GM13976 (cell line): ENCODE measurements at regions not wholly inside any gene's neighbourhood (a gene's known extent, or its start where the extent isn't known, plus 50 kb on each side); places are given as distances from the start of the nearest gene placed in this dataset.

Experiments
- DNase-seq: peaks from one replicate; pipeline ENCODE4 v3.0.0; 2012; ENCODE audit warnings: low spot score
- in situ Hi-C: fragments of 300-500 bp; cut with MboI; formaldehyde crosslinking; loops from one replicate; pipeline ENCODE4 v1.12.0; 2022; ENCODE audit warnings: low sequenced_read_pairs, mixed read lengths, inconsistent platforms; ENCODE audit not compliant: unreplicated experiment
- TF ChIP-seq, protein P1 (sequence below): IDR thresholded peaks from 2 replicates; pipeline ENCODE4 v1.5.1; 2012; ENCODE audit warnings: borderline replicate concordance, mild to moderate bottlenecking; ENCODE audit not compliant: insufficient read depth; ENCODE audit errors: extremely low read depth, missing control alignments, control extremely low read depth

DNA sequence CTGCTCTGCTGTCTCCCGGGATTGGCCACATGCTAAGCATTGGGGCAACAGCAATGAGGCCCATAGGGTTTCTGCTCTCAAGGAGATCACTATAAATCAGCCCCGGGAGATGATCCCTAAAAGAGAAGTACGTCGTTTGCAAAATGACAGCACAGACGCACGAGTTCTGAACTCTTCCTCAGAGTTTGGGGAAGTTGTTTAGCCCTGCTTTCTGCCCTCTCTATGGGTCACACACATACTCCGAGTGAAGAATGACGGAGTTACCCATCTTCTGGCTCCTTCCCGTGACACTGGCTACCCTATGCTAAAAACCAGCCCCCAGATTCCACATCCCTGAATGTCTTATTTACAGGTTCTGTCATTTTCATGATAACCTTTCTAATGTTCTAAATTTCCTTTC is 258.0 kb upstream of the PLEKHG7 start:
- no peak for DNase-seq
- in situ Hi-C loops, result no loop called here
- TF ChIP-seq, protein P1, sequence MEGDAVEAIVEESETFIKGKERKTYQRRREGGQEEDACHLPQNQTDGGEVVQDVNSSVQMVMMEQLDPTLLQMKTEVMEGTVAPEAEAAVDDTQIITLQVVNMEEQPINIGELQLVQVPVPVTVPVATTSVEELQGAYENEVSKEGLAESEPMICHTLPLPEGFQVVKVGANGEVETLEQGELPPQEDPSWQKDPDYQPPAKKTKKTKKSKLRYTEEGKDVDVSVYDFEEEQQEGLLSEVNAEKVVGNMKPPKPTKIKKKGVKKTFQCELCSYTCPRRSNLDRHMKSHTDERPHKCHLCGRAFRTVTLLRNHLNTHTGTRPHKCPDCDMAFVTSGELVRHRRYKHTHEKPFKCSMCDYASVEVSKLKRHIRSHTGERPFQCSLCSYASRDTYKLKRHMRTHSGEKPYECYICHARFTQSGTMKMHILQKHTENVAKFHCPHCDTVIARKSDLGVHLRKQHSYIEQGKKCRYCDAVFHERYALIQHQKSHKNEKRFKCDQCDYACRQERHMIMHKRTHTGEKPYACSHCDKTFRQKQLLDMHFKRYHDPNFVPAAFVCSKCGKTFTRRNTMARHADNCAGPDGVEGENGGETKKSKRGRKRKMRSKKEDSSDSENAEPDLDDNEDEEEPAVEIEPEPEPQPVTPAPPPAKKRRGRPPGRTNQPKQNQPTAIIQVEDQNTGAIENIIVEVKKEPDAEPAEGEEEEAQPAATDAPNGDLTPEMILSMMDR, result no peak

DNA sequence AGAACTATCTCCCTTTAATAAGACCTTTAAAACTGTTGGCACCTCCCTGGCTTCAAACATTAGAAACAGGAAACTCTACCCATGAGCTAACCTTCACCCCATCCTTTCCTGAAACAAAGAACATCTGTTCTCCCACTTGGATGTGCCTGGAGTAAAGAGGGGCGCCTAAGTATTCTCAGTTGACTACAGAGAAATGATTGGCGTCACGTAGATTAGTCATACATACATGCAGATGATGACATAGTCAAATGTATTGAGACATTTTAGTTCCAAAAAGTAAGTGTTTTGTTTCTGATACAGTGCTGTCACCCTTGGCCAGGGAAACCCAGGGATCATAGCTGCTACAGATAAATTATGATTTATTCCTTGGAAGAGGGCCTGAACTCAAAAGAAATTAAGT is 260.0 kb upstream of the PLEKHG7 start:
- in situ Hi-C loops, result no loop called here
- TF ChIP-seq, protein P1, result no peak
- no peak for DNase-seq

DNA sequence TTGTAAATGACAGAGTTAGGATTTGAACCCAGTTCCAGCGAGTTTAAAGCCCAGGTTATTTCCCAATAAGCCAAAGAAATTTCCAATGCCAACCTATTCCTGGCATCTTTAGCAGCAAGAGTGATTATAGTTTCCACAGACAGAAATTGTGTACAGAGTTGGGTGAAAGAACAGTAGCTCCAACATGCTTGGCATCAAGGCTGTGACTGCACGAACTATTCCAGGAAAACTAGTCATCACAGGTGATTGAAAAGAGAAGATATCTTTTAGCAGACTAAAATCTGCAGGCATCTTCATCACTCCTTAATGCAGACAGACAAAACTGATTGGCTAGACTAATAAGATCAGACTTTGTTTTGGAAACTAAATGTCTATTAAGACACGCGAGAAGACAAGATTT is 262.7 kb upstream of the PLEKHG7 start:
- TF ChIP-seq, protein P1, result no peak
- no peak for DNase-seq
- in situ Hi-C loops, result no loop called here

DNA sequence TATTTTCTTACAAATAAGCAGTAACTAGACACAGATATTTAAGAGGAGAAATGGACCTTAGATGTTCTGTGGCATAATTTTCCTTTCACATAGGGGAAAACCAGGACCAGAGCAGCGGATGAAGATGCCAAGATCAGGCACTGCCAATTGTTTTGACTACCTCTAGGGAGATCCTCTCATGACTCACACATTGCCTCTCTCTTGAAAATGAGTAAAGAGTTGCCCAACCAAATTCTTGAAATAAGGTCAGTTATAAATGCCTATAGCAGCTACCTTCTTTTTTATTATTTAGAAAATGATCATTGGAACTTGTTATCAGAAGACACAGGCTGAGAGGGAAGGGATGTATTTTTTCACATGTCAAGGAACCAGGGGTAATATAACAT is 263.4 kb upstream of the PLEKHG7 start:
- in situ Hi-C loops, result no loop called here
- TF ChIP-seq, protein P1, result no peak
- no peak for DNase-seq

DNA sequence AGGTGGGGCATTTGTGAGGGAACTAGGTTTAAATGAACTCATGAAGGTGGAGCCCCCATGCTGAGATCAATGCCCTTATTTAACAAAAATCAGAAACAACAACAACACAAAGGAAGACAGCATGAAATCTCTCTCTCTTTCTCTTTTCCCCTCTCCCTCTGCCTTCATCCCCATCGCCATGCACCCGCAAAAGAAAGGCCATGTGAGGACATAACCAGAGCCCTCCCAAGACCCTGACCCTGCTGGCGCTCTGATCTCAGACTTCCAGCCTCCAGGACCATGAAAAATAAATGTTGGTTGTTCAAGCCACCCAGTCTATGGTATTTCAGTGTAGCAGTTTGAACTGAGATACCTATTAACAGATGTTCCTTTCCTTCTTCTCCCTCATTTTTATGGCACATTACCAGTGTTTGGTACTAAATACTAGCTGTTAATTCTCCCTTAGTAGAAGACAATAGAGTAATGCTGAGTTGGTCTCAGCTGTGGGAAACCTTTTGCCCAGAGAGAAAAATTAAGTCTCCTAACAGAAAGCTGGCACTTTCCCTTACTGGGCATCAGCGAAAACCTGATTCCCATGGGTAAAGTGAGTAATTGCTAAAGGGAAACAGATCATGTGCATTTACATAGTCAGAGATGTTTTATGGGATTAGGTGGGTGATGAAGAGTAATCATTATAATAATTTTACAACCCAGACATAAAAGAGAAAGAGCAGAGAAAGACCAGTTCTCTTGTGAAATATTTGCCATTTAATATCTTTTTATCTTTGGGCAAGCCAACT is 264.0 kb upstream of the PLEKHG7 start:
- in situ Hi-C loops, result no loop called here
- DNase-seq, result no peak

DNA sequence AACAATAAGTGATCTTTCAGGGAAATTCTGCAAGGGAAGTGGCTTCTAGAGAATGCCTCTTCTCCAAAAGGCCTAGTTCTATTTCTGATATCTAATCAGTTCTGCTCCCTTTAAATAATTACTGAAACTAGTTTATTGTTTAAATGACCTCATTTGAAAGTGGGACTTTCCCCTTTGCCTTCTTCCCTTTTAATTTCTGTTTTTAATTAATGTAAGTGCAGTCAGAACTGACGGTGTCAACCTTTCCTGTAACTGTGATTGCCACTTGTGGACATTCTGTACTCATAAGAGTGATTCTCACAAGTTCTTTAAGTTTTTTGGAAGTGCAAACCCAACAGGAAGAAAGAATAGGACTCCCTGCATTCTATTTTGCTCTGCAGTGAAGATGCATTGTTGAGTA is 265.3 kb upstream of the PLEKHG7 start:
- DNase-seq, result no peak
- in situ Hi-C loops, result no loop called here
- TF ChIP-seq, protein P1, result no peak

More for the DNA sequence above, 264.0 kb upstream of the PLEKHG7 start:
- TF ChIP-seq, protein P1, result no peak

DNA sequence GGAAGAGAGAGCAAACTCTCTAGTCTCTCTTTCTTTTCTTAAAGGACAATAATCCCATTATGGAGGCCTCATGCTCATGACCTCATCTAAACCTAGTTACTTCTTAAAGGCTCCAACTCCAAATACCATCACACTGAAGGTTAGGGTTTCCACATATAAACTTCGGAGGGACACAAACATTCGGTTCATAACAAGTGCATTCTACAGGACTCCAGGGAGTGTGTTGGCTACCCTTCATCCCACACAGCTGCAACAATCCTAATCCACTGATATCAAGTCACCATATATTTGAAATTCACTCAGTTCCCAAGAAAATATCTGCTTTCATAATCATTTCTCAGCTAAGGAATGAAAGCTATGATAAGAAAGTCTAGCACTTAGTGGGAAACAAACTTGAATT is 265.9 kb upstream of the PLEKHG7 start:
- no peak for DNase-seq
- in situ Hi-C loops, result no loop called here

More for the DNA sequence above, 265.9 kb upstream of the PLEKHG7 start:
- TF ChIP-seq, protein P1, result no peak
